DMS53 treated with DMSO at 0.1 percent for 48 hours (cell line): ENCODE measurements at regions not wholly inside any gene's neighbourhood (a gene's known extent, or its start where the extent isn't known, plus 50 kb on each side); places are given as distances from the start of the nearest gene placed in this dataset.

Experiments used
- DNase-seq: peaks from one replicate; lab custom pipeline; 2025; ENCODE audit not compliant: unreplicated experiment; lab: John Stamatoyannopoulos, UW

- DNase-seq: no peak
These were observed 895.1 kb upstream of the CELF4 start for GRCh38 chr18:38460657-38461056.

GRCh38 chr18:38459131-38459994, 893.8 kb upstream of the CELF4 start:
- no peak for DNase-seq

DNA sequence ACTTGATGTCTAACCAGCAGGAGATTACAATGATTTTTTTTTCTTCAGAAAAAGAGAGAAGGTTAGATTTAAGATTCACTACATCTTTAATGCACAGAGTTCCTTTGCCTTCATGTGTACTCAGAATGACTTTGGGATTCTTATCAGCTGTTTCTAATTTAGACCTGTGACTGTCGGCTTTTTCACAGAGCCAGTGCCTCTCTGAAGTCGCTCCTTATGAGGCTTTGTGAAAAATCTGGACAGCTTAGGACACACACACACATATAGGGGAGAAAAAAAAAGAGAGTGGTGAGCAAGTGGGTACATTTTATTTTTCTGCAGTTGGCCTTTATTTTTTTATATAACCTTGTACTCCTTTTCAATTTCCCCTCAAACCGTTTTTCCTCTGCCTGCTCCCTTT, 893.1 kb upstream of the CELF4 start:
- DNase-seq: no peak

DNA sequence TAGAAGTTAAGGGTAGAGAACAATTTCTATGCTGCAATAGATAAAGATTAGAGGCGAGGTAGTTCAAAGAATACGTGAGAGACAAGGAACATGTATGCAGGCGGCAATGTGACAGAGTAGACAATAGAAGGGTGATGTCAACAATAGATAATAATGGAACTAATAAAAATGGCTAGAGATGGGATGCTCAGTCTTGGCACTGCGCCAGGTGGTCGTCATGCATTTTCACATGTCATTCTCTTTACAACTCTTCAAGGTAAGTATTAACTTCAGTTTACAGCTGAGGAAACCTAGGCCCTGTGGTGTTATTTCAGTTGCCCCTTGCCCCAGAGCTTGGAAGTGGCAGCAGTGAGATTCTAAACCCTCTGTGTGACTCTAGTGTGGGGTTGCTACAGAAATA, 890.7 kb upstream of the CELF4 start:
- no peak for DNase-seq

- DNase-seq: no peak
These were observed 889.3 kb upstream of the CELF4 start for GRCh38 chr18:38454764-38455469.

- no peak for DNase-seq
These were observed 888.3 kb upstream of the CELF4 start for GRCh38 chr18:38453880-38454279.

- DNase-seq: no peak
These were observed 885.3 kb upstream of the CELF4 start for GRCh38 chr18:38450876-38451275.

GRCh38 chr18:38445804-38446145, 880.2 kb upstream of the CELF4 start:
- no peak for DNase-seq

DNA sequence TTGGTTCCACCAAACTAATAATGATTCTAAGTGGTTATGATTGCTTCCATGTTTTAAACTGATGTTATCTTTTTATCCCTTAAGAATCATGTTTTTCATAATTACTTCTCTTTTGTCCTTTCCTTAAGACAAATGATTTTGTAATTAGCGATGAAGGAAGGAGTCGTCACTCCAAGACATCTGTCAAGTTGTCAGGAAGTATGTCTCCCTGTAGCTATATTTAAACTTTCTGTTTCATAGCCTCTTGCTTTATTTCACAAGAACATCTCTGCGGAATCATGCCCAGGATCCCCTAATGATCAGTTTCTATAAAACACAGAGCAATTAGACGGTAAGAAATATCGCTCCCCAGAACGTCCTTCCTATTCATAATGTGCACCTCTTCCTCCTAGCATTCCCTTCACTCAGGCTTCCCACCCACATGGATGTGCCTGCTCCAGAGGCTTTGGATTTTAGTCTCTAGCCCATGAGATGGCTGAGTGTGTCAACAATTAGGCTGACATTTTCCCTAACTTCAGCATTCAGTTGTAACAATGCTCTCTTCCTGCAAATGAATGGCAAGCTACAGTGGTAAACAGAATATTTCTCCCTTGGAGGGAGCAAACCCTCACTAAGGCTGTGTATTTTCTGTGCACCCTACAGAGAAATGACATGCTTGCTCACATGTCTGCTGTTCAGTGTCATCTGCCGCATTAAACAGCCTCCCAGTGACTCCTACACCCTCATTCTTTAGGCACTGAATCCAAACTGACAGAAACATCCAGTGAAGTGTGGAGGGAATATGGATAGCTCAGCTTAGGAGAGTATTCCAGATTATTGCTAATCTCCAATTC, 879.6 kb upstream of the CELF4 start:
- no peak for DNase-seq

- no peak for DNase-seq
These were observed 862.1 kb upstream of the CELF4 start for GRCh38 chr18:38427736-38428135.

GRCh38 chr18:38427234-38427633, 861.6 kb upstream of the CELF4 start:
- DNase-seq: no peak

- no peak for DNase-seq
These were observed 856.4 kb upstream of the CELF4 start for GRCh38 chr18:38421872-38422615.

GRCh38 chr18:38421021-38421420, 855.4 kb upstream of the CELF4 start:
- no peak for DNase-seq

DNA sequence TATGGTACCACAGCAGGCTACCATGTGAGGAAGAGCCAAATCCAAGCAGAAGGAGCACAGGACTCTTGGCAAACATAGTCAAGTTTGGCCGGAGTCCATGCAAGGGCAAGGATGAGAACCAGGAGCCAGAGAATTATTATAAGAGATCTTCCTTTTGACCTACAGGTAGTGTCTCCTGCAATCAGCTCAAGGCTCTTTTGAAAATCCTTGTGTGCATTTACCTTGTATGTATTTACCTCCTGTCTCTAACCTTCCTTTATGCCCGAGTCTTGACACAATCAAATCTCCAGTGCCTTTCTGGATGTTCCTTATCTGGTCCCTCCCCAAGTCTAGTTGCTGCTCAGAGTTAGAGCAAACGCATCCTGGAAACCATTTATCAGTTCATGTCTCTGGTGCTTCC, 855.0 kb upstream of the CELF4 start:
- DNase-seq: no peak

- DNase-seq: no peak
These were observed 850.2 kb upstream of the CELF4 start for GRCh38 chr18:38415811-38416210.

- DNase-seq: no peak
These were observed 847.6 kb upstream of the CELF4 start for GRCh38 chr18:38413193-38413592.

GRCh38 chr18:38406607-38407006, 841.0 kb upstream of the CELF4 start:
- DNase-seq: no peak

GRCh38 chr18:38402509-38402908, 836.9 kb upstream of the CELF4 start:
- DNase-seq: no peak

DNA sequence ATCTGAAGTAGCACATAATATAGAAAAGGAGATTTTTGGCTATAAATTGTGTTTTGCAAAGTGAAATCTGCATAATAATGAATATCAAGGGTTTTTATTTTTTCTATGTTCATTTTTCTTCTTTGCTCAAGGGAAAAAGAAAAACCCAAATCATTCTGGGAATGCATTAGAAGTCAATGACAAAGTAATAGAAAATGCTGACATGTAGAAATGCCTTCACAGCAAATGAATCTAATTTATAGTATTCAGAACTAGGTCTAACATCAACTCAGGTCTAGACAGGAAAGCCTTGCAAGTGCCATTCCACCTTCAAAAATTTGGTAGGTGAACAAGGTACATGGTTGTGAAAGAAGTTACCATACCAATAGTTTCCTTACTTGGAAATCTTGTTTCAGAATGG, 831.5 kb upstream of the CELF4 start:
- DNase-seq: no peak

DNA sequence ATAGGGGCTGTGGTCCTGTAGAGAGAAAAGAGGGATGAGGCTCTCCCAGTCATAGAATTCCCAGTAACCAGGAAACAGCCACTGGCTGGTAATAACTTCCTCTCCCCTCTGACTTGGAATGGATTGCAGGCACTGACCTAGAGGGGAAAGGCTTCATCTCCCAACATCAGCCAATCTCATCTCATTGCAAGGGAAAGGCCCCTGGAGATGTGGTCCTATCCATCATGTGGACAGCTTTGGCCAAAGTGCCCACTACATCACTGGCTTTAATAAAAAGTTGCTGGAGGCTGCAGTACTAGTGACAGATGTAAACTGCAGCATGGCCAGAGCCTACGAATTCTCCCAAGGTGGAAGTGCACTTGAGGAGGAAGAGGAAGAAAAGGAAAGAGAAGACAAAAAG, 820.5 kb upstream of the CELF4 start:
- no peak for DNase-seq
